Neural progenitor cell (in vitro differentiated cells): ENCODE measurements at regions not wholly inside any gene's neighbourhood (a gene's known extent, or its start where the extent isn't known, plus 50 kb on each side); places are given as distances from the start of the nearest gene placed in this dataset.

Experiments
- CTCF ChIP-seq: fragments of 200-600 bp; sonication (generic); IDR thresholded peaks from 2 replicates; pipeline ENCODE4 v1.5.1; 2017; ENCODE audit warnings: antibody characterized with exemption, mild to moderate bottlenecking
- EZH2 ChIP-seq: fragments of 200-600 bp; sonication (generic); IDR thresholded peaks from 2 replicates; pipeline ENCODE4 v1.6.1; 2017; ENCODE audit warnings: antibody characterized with exemption, mild to moderate bottlenecking, moderate library complexity
- EZH2phosphoT487 ChIP-seq: fragments of 200-600 bp; sonication (generic); IDR thresholded peaks from 2 replicates; pipeline ENCODE4 v1.6.1; 2017; ENCODE audit warnings: antibody characterized with exemption

GRCh38 chr3:150135287-150135721 is 164.6 kb upstream of the PFN2 start:
- no peak for TF ChIP-seq CTCF
- TF ChIP-seq EZH2: no peak
- TF ChIP-seq EZH2phosphoT487: no peak
